ENCODE measurements at regions not wholly inside any gene's neighbourhood (a gene's known extent, or its start where the extent isn't known, plus 50 kb on each side); places are given as distances from the start of the nearest gene placed in this dataset.
"Not testable (repeated sequence)": the region's sequence is repeated elsewhere in the genome, so short reads cannot be mapped to it uniquely, and the experiment has no call there.

GRCh38 chr9:15032860-15033259 lies 122.6 kb upstream of the FREM1 start:
- no peak for DNase-seq

DNA sequence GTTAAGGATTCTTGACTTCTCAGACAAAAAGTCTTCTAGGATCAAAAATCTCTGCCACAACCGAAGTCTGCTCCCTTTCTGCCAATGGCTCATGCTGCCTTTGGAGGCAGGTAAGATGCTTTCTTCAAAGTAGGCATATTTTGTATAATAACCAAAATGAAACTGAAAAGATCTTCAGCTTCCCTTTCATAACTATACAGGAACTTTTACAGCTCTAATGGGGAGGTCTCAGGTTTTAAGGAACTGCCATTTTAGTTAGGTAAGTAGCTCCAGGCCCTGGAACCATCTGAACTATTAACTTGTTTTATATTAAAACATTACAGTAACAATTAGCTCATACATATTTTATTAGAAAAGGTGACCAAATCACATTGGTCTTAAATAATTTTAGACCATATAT lies 110.9 kb upstream of the FREM1 start:
- no peak for DNase-seq

- DNase-seq, result no peak
These were observed 107.9 kb upstream of the FREM1 start for GRCh38 chr9:15018096-15018637.

DNA sequence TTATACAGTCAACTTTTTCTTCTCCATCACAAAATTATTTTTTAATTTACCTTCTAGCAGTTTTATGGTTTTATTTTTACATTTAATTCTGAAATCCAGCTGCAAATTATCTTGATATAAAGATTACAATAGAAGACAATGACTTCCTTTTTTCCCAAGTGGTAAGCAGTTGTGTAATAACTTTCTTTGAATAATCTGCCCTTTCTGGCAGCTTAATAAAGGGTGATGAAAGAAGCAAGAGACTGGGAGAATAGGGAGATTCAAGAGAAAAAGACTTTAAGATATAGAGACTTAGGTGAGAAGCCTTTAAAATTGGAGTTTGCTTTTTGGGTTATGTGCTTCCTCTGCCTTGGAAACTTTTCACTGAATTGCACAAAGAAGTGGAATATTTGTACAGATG lies 100.4 kb upstream of the FREM1 start:
- DNase-seq, result no peak

- DNase-seq, result no peak
These were observed 97.5 kb upstream of the FREM1 start for GRCh38 chr9:15007698-15008097.

GRCh38 chr9:14994738-14995137 lies 84.5 kb upstream of the FREM1 start:
- no peak for DNase-seq

- no peak for DNase-seq
These were observed 83.8 kb upstream of the FREM1 start for GRCh38 chr9:14993901-14994554.

- DNase-seq, result peak; percentile 94 to 95
These were observed 83.0 kb upstream of the FREM1 start for GRCh38 chr9:14993061-14993800.

DNA sequence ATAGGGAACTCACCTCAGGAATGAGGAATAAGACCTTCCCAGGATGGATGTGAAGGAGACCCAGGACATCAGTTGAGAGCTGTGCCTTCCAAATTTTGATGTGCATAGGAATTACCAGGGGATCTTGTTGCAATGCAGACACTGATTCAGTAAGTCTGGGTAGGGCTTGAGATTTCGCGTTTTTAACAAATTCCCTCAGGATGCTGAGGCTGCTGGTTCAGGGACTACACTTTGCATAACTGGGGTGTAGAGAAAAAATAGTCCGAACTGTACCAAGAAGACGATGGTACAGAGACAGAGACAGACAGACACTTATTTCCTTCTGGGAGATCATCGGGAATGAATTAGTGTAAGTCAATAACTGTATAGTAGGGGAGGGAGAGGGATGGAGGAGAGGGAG lies 82.3 kb upstream of the FREM1 start:
- DNase-seq, result peak in 1 of 2 experiments; percentile 22

DNA sequence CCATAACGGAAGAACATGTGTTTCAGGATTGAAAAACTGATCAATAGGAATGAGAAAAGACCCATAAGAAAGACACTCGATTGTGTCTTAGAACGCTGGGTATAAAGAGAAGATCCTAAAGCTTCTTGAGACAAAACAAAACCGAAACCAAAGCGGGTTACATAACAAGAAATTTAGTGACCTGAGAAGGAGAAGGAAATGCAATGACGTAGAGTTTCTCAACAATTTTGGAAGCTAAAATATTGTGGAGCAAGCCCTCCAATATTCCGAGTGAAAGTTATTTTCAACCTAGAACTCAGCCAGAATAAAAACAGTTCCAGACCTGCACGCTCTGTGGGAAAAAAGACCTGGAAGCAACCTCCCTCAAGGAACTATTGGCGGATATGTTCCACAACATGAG lies 81.9 kb upstream of the FREM1 start:
- peak in 1 of 2 experiments; percentile 37 for DNase-seq

- not testable (repeated sequence) for DNase-seq
These were observed 80.4 kb upstream of the FREM1 start for GRCh38 chr9:14990647-14991046.

- no peak for DNase-seq
These were observed 79.6 kb upstream of the FREM1 start for GRCh38 chr9:14989811-14990210.

- DNase-seq, result not testable (repeated sequence)
These were observed 79.1 kb upstream of the FREM1 start for GRCh38 chr9:14989336-14989735.

DNA sequence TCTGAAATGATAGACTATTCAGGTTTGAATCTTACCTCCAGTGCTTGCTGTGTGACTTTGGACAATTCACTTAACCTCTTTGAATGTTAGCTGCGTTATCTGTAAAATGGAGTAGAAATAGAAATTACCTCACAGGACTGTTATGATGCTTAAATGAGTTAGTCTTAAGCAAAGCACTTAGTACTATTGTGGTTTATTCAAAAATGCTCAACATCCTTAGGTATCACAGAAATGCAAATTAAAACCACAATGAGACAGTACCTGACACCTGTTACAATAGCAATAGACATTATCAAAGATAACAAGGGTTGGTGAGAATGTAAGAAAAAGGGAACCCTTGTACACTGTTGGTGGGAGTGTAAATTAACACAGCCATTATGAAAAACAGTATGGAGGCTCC lies 77.6 kb upstream of the FREM1 start:
- no peak for DNase-seq

- no peak for DNase-seq
These were observed 75.2 kb upstream of the FREM1 start for GRCh38 chr9:14985419-14985818.

- no peak for DNase-seq
These were observed 73.4 kb upstream of the FREM1 start for GRCh38 chr9:14983599-14983998.

DNA sequence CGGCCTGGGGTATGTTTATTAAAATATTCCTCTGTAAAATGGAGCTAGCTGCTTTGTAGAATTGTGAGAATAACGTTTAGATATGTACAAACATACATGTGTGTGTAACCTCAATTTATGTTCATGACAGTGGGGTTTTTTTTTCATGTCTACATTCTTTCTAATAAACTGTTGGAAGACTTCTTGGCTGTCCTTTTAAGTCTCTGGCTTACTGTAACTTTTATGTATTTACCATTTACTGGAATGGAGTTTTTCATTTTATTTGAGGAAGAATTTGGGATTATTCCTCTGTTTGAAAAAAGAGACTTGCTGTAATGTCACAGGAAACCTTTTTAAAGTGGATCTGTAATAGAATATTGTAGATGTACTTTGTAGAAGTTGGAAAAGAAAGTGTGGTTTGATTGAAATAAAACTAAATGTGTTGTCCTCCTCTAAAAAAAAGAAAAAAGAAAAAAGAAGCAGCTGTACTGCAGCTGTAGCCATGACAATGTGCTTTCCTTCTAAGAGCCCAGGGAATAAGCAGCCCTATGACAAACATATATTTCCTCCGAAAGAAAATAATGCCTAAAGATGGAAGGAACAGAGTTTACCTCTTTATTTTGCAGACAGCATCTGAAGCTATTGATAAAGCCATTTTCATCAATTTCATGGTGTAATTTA lies 71.2 kb upstream of the FREM1 start:
- DNase-seq, result no peak

- no peak for DNase-seq
These were observed 68.1 kb upstream of the FREM1 start for GRCh38 chr9:14978022-14979000.

DNA sequence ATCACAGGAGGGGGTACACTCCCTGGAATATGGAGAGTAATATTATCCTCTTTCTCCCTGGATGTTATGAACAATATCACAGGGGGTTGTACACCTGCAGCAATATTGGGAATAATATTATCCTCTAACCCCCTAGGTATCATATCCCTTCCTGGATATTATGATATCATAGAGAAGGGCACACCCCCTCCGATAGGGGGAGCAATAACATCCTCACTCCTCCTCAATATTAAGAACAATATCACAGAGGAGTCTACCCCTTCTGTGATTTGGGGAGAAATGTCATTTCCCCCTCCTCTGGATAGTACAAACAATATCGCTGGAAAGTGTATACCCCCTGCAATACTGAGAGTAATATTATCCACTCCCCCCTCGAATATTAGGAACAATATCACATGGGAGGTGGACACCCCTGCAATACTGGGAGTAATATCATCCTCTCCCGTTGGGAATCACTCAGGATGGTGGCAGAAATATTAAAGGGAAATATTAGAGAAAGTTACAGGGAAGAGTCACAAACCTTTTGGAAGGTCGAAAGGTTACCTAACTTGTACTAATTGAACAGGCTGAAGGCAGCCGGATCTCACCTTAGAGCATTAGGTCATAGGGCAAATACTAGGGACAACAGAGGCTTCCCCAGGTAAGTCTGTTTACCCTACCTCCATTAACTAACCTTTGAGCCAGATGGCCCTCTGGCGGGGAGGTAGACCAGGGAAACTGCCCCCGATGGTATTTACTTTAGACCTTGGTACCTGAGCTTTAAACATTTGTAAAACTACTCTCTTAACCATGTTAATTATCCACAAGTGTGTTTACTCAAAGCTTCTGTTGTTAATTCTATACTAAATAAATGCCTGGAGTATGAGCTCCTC lies 57.5 kb upstream of the FREM1 start:
- DNase-seq, result no peak

- DNase-seq, result no peak
These were observed 52.1 kb upstream of the FREM1 start for GRCh38 chr9:14962193-14962882.

Measured in NCI-H524 (cell line).